ENCODE measurements at regions not wholly inside any gene's neighbourhood (a gene's known extent, or its start where the extent isn't known, plus 50 kb on each side); places are given as distances from the start of the nearest gene placed in this dataset.

DNA sequence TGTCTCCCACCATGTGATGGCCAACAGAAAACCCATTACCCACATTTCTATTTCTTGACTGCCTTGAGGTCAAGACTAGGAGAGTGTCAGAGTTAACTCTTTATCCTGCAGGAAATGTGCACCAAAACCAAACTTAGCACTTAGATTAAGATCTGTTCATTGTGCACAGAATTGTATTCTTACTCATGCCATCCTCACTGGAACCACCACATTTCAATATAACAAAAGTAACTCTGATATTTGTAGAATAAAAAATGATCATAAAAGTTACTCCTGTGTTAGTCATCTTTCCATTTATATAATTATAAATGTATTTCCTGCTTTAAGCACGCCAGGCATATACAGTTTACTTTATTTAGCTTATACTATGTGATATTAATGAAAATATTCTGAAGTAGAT lies 193.0 kb upstream of the DPYD start:
- ChIA-PET POLR2A (no interaction called here), CTCF (interaction anchor here (0.5 kb wide), 1 partner anchor 589 kb away, joined by 3 read pairs; no protein-coding TSS in a partner anchor)
- Histone ChIP-seq H3K4me3 (ENCODE audit: low read depth, low read length) (no peak overlapping the region), H3K27ac (ENCODE audit: extremely low read depth, low read depth, low read length) (no peak overlapping the region), H3K36me3 (ENCODE audit: control insufficient read depth in 2 of 2, insufficient read depth in 1 of 2, low read length in 2 of 2) (no peaks in the 10 kb centered on the region), H3K4me1 (ENCODE audit: control insufficient read depth, insufficient read depth, low read length) (no peaks in the 10 kb centered on the region), H3K9me3 (ENCODE audit: control insufficient read depth, insufficient read depth, low read depth, low read length) (no peaks in the 10 kb centered on the region)
- TF ChIP-seq KLF16 (tag by site-specific recombination; IDR thresholded peaks at IDR 0.05): no peak
- TF ChIP-seq ZNF10 (tag by site-specific recombination; IDR thresholded peaks at IDR 0.05): no peak

DNA sequence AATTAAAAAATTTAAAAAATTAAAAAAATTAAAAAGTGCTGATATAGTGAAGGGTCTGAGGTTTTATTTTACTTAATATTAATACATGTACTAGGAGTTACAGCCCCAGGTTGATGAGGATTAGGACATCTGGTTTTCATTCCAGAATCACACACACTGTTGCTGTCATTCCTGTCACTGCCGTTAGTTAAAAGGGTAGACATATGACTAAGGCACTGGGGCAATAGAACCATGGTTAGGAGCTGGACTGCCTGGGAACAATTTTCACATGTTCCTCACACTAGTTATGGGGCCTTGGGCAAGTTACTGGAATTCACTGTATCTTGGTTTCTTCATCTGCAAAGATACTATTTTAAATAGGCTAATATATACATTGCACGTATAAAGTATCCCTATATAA lies 191.8 kb upstream of the DPYD start:
- TF ChIP-seq ZNF660 (tag by site-specific recombination; IDR thresholded peaks at IDR 0.05) (no peak), ZNF311 (tag by site-specific recombination; IDR thresholded peaks at IDR 0.05; ENCODE audit: borderline replicate concordance) (no peak), GLI4 (tag by site-specific recombination; IDR thresholded peaks at IDR 0.05) (no peak), ZNF221 (tag by site-specific recombination; IDR thresholded peaks at IDR 0.05; ENCODE audit: borderline replicate concordance) (no peak), ZNF394 (tag by site-specific recombination; IDR thresholded peaks at IDR 0.05; ENCODE audit: borderline replicate concordance) (no peak), KLF7 (tag by site-specific recombination; IDR thresholded peaks at IDR 0.05; ENCODE audit: borderline replicate concordance) (no peak)
- H3K4me3 ChIP-seq (ENCODE audit: low read depth, low read length): no peak overlapping the region
- H3K27ac ChIP-seq (ENCODE audit: extremely low read depth, low read depth, low read length): no peak overlapping the region
- POLR2A ChIA-PET: interaction anchor here (0.7 kb wide), 1 partner anchor 1342 kb away, joined by 3 read pairs; no protein-coding TSS in a partner anchor
- H3K9me3 ChIP-seq (ENCODE audit: control insufficient read depth, insufficient read depth, low read depth, low read length): no peaks in the 10 kb centered on the region
- no peaks in the 10 kb centered on the region for H3K4me1 ChIP-seq (ENCODE audit: control insufficient read depth, insufficient read depth, low read length)
- H3K36me3 ChIP-seq (ENCODE audit: control insufficient read depth in 2 of 2, insufficient read depth in 1 of 2, low read length in 2 of 2): no peaks in the 10 kb centered on the region
- CTCF ChIA-PET: interaction anchor here (0.6 to 0.7 kb wide), 2 partner anchors 11 to 658 kb away, joined by 3 to 4 read pairs; no protein-coding TSS in a partner anchor

DNA sequence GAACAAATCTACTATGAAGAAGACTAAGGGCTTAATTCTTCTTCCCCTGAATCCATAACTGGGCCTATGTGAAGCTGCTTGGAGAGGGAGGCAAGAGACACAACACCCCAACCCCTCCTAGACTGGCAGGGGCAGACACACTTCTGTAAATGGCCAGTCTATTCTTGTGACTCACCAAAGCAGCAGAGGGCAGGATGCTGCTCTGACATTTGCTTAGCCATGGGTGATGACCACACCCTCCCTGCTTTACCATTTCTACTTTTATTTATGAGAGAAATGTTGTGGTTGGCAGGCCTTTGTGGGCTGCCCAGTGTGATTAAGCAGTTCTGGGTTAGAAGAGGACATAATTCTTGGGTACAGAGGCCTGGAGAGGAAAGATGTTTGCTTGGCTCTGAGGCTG lies 189.8 kb upstream of the DPYD start:
- POLR2A ChIA-PET: no interaction called here
- Histone ChIP-seq H3K4me3 (ENCODE audit: low read depth, low read length) (no peak overlapping the region), H3K27ac (ENCODE audit: extremely low read depth, low read depth, low read length) (no peak overlapping the region), H3K4me1 (ENCODE audit: control insufficient read depth, insufficient read depth, low read length) (no peaks in the 10 kb centered on the region), H3K9me3 (ENCODE audit: control insufficient read depth, insufficient read depth, low read depth, low read length) (no peaks in the 10 kb centered on the region), H3K36me3 (ENCODE audit: control insufficient read depth in 2 of 2, insufficient read depth in 1 of 2, low read length in 2 of 2) (no peaks in the 10 kb centered on the region)
- CTCF ChIA-PET: no interaction called here
- TF ChIP-seq ZNF549 (tag by site-specific recombination; IDR thresholded peaks at IDR 0.05) (no peak), ZIC2 (tag by site-specific recombination; IDR thresholded peaks at IDR 0.05) (no peak), ZSCAN16 (tag by site-specific recombination; IDR thresholded peaks at IDR 0.05) (no peak), ZNF266 (tag by site-specific recombination; IDR thresholded peaks at IDR 0.05; ENCODE audit: low read depth) (no peak), ZNF48 (tag by site-specific recombination; IDR thresholded peaks at IDR 0.05) (no peak), ZBTB20 (tag by site-specific recombination; IDR thresholded peaks at IDR 0.05) (no peak), ZFP3 (tag by site-specific recombination; IDR thresholded peaks at IDR 0.05; ENCODE audit: low read depth) (no peak), ZNF24 (tag by site-specific recombination; IDR thresholded peaks at IDR 0.05) (no peak), GFI1B (tag by site-specific recombination; IDR thresholded peaks at IDR 0.05) (no peak), ZEB2 (tag by site-specific recombination; IDR thresholded peaks at IDR 0.05) (no peak), ZNF707 (tag by site-specific recombination; IDR thresholded peaks at IDR 0.05) (no peak), YY2 (tag by site-specific recombination; IDR thresholded peaks at IDR 0.05) (no peak), ZNF416 (tag by site-specific recombination; IDR thresholded peaks at IDR 0.05) (no peak)
- TF ChIP-seq, protein P1, sequence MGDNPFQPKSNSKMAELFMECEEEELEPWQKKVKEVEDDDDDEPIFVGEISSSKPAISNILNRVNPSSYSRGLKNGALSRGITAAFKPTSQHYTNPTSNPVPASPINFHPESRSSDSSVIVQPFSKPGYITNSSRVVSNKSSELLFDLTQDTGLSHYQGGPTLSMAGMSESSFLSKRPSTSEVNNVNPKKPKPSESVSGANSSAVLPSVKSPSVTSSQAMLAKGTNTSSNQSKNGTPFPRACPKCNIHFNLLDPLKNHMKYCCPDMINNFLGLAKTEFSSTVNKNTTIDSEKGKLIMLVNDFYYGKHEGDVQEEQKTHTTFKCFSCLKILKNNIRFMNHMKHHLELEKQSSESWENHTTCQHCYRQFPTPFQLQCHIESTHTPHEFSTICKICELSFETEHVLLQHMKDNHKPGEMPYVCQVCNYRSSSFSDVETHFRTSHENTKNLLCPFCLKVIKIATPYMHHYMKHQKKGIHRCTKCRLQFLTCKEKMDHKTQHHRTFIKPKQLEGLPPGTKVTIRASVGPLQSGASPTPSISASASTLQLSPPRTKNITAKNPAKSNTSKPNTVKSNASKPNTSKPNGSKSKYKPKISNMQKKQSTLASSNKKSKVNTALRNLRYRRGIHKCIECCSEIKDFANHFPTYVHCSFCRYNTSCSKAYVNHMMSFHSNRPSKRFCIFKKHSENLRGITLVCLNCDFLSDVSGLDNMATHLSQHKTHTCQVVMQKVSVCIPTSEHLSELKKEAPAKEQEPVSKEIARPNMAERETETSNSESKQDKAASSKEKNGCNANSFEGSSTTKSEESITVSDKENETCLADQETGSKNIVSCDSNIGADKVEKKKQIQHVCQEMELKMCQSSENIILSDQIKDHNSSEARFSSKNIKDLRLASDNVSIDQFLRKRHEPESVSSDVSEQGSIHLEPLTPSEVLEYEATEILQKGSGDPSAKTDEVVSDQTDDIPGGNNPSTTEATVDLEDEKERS (tag by site-specific recombination; IDR thresholded peaks at IDR 0.05): no peak
- TF ChIP-seq, protein P2, sequence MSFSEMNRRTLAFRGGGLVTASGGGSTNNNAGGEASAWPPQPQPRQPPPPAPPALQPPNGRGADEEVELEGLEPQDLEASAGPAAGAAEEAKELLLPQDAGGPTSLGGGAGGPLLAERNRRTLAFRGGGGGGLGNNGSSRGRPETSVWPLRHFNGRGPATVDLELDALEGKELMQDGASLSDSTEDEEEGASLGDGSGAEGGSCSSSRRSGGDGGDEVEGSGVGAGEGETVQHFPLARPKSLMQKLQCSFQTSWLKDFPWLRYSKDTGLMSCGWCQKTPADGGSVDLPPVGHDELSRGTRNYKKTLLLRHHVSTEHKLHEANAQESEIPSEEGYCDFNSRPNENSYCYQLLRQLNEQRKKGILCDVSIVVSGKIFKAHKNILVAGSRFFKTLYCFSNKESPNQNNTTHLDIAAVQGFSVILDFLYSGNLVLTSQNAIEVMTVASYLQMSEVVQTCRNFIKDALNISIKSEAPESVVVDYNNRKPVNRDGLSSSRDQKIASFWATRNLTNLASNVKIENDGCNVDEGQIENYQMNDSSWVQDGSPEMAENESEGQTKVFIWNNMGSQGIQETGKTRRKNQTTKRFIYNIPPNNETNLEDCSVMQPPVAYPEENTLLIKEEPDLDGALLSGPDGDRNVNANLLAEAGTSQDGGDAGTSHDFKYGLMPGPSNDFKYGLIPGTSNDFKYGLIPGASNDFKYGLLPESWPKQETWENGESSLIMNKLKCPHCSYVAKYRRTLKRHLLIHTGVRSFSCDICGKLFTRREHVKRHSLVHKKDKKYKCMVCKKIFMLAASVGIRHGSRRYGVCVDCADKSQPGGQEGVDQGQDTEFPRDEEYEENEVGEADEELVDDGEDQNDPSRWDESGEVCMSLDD (tag by site-specific recombination; IDR thresholded peaks at IDR 0.05): no peak
- TF ChIP-seq, protein P3, sequence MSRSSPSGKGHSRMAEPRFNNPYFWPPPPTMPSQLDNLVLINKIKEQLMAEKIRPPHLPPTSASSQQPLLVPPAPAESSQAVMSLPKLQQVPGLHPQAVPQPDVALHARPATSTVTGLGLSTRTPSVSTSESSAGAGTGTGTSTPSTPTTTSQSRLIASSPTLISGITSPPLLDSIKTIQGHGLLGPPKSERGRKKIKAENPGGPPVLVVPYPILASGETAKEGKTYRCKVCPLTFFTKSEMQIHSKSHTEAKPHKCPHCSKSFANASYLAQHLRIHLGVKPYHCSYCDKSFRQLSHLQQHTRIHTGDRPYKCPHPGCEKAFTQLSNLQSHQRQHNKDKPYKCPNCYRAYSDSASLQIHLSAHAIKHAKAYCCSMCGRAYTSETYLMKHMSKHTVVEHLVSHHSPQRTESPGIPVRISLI (tag by site-specific recombination; IDR thresholded peaks at IDR 0.05): no peak
